GM19351 (cell line): ENCODE measurements at regions not wholly inside any gene's neighbourhood (a gene's known extent, or its start where the extent isn't known, plus 50 kb on each side); places are given as distances from the start of the nearest gene placed in this dataset.
"Not testable (repeated sequence)": the region's sequence is repeated elsewhere in the genome, so short reads cannot be mapped to it uniquely, and the experiment has no call there.

ENCODE experiments used
- ATAC-seq: cut with Tn5 transposase; IDR thresholded peaks from one replicate; pipeline ENCODE4 v1.9.1; 2021; ENCODE audit warnings: mild to moderate bottlenecking, moderate library complexity; ENCODE audit not compliant: unreplicated experiment

GRCh38 chrX:87924619-87925018 is 407.0 kb downstream of the KLHL4 start:
- no peak for ATAC-seq

DNA sequence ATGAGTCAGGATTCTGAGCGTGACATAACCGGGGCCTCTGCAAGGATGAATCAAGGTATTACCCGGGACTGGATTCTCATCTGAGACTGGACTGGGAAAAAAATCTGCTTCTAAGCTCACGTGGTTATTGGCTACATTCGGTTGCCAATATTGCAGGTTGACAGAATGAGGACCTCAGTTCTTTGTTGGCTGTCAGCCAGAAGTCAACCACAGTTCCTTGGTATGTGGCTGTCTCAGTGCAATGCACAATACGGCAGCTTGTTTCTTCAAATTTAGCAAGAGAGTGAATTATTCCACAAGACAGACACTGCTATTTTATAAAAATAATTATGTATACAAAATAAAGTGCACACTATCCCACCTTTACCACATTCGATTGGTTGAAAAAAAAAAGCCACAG is 424.2 kb downstream of the KLHL4 start:
- ATAC-seq: no peak

DNA sequence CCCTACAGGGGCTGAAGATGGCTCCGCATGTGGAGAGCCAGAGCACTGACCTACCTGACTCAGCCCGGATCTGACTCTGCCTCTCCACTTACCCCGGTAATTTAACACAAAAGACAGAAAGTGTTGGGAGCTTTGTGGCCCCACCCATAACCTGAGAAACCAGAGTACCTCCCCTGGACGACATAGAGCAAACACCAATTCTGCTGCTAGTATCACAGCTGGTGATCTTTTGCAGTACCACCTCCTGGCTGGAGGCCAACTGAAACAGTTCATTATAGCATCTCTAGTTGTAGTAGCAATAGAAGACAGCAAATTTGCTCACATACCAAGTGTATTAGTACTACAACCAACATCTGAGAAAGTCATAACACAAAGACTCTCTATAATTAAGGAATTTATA is 443.9 kb downstream of the KLHL4 start:
- ATAC-seq: no peak

DNA sequence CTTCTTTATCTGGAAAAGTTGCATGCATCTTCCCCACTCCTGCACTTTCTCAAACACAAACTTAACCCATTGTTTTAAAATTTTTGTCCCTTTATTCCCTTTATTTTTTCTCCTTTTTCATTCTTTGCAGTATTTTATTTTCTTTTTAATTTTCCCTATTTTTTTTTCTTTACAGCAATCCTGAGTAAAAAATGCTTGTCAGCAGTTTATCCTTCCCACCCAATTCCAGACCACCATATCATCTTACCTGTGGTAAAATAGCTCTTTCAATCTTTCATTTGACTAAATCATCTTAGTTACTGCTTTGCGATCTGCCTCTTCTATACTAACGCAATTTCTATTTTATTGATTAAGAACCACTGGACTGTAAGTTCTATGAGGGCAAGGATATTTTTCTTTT is 450.5 kb downstream of the KLHL4 start:
- no peak for ATAC-seq

DNA sequence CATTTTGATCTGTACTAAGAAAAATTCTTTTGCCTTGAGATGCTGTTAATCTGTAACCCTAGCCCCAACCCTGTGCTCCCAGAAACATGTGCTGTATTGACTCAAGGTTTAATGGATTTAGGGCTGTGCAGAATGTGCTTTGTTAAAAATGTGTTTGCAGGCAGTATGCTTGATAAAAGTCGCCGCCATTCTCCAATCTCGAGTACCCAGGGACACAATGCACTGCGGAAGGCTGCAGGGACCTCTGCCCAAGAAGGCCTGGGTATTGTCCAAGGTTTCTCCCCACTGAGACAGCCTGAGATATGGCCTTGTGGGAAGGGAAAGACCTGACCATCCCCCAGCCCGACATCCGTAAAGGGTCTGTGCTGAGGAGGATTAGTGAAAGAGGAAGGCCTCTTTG is 454.5 kb downstream of the KLHL4 start:
- not testable (repeated sequence) for ATAC-seq

DNA sequence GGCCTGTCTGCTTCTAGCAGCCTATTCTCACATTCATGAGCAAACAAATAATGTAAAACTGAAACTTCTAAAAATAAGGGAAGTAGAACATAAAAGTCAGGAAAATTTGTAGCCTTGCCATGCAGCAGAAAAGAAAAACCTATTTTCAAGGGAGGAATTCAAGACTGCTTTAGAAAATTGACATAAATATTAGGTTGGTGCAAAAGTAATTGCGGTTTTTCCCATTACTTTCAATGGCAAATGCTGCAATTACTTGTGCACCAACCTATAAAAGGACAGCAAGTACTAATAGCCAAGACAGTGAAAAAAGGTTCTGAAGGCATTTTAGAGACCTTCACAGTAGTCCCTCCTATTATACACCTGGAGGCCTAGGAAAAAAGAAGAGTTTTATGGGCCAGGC is 457.8 kb downstream of the KLHL4 start:
- no peak for ATAC-seq

DNA sequence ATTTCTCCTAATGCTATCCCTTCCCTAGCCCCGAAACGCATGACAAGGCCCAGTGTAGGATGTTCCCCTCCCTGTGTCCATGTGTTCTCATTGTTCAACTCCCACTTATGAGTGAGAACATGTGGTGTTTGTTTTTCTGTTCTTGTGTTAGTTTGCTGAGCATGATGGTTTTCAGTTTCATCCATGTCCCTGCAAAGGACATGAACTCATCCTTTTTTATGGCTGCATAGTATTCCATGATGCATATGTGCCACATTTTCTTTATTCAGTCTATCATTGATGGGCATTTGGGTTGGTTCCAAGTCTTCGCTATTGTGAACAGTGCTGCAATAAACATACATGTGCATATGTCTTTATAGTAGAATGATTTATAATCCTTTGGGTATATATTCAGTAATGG is 490.3 kb downstream of the KLHL4 start:
- ATAC-seq: not testable (repeated sequence)

DNA sequence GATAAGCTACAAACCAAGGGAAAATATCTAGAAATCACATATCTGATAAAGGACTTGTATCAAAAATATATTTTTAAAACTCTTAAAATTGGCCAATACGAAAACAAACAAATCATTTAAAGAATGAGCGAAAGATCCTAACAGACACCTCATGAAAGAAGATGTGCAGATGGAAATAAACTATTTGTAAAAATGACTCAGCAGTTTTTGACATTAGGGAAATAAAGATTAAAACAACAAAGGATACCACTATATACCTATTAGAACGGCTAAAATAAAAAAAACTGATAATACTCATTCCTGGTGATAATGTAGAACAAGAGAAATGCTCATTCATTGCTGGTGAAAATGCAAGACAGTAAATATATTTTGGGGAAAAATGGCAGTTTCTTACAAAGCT is 506.4 kb downstream of the KLHL4 start:
- ATAC-seq: no peak

- ATAC-seq: no peak
These were observed 554.9 kb downstream of the KLHL4 start for GRCh38 chrX:88072339-88073030.

GRCh38 chrX:88101968-88102367 is 584.4 kb downstream of the KLHL4 start:
- no peak for ATAC-seq

GRCh38 chrX:88135735-88136134 is 611.3 kb upstream of the CPXCR1 start:
- no peak for ATAC-seq

DNA sequence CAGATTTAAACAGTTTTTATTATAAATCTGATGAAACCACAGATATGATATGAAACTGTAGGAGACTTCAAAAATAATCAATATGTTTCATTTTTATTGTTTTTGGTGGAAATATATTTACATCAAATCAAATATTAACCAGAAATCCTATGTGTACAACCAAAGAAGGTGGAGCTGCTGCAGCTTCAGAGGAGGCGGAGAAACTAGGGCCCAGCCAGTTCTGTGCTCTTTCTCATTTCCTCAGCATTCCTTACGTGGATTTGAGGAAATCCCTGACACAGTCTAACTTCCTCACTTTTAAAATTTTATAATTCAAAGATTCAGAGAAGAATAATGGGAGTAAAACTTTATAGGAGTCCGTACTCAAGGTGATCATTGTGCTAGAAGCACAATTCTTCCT is 610.7 kb upstream of the CPXCR1 start:
- ATAC-seq: no peak

DNA sequence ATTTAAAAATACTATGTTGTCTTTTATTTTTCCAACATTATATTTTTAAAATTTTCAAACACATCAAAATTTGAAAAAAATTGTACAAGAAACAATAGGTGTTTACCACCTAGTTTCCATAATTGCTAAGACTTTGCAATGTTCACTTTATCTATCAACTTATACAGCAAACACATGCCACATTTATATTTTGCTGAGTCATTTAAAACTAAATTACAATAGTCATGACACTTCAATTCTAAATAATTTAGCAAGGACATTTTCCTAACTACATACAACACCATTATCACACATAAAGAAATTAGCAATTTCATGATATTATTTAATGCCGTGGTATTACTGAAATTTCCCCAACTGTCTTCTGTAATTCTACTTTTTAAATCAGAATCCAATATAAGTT is 600.4 kb upstream of the CPXCR1 start:
- ATAC-seq: no peak

DNA sequence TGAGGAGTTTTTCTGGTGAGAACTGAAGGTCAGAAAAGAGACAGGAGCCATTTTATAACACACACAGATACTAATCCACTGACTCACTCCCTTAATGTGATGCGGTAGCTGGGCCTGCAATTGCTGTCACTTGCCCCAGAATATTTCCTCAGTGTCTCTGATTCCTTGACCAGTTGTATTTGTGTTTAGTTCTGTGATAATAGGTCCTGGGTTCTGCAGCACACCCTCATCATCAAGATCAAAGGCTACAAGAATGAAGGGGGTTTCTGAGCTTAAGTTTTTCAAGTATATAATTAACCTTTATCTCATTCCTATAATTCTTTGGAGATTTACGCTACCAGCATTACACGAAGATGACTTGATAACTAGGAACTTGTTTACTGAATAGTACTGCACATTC is 576.5 kb upstream of the CPXCR1 start:
- no peak for ATAC-seq

GRCh38 chrX:88173932-88174440 is 573.0 kb upstream of the CPXCR1 start:
- not testable (repeated sequence) for ATAC-seq

GRCh38 chrX:88202149-88202548 is 544.9 kb upstream of the CPXCR1 start:
- no peak for ATAC-seq

- no peak for ATAC-seq
These were observed 503.0 kb upstream of the CPXCR1 start for GRCh38 chrX:88244066-88244465.

- no peak for ATAC-seq
These were observed 462.2 kb upstream of the CPXCR1 start for GRCh38 chrX:88284844-88285243.

GRCh38 chrX:88313972-88314371 is 433.1 kb upstream of the CPXCR1 start:
- ATAC-seq: not testable (repeated sequence)

GRCh38 chrX:88325634-88326033 is 421.4 kb upstream of the CPXCR1 start:
- no peak for ATAC-seq

- no peak for ATAC-seq
These were observed 391.8 kb upstream of the CPXCR1 start for GRCh38 chrX:88355252-88355651.

GRCh38 chrX:88366314-88366713 is 380.7 kb upstream of the CPXCR1 start:
- no peak for ATAC-seq

- no peak for ATAC-seq
These were observed 368.6 kb upstream of the CPXCR1 start for GRCh38 chrX:88378406-88378805.
